ENCODE measurements at regions not wholly inside any gene's neighbourhood (a gene's known extent, or its start where the extent isn't known, plus 50 kb on each side); places are given as distances from the start of the nearest gene placed in this dataset.

DNA sequence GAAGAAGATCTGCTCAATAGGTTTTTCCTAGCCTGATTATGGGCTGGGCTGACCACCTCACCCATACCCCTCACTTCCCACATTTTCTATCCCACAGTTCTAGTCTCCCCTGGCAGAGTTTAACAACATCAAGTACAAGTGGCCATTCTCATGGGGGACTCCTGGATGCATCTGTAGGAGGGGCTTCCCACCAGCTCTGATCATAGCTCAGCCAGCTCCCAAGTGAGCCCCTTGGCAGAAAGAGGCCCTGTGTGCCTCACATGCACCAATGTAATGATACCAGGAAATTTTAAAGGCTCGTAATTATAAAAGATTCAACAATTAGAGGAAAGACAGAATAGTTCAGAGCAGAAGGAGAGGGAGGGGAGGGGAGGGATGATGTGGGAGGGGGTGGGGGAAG, 144.2 kb upstream of the SYT13 start:
- Histone ChIP-seq H3K36me3 (no peaks in the 10 kb centered on the region), H3K9me3 (no peaks in the 10 kb centered on the region), H3K4me1 (no peaks in the 10 kb centered on the region), H3K27ac (no peak overlapping the region), H3K27me3 (peaks cover 49% of the 10 kb centered on the region), H3K4me3 (no peak overlapping the region)
- DNase-seq (ENCODE audit: low spot score in 2 of 2): no peak
- TF ChIP-seq EP300 (IDR thresholded peaks at IDR 0.05): no peak
- no peak for TF ChIP-seq POLR2A (IDR thresholded peaks at IDR 0.05)
- no peak for TF ChIP-seq CTCF (IDR thresholded peaks at IDR 0.05)
- no peak for TF ChIP-seq POLR2AphosphoS5 (IDR thresholded peaks at IDR 0.05)
- 56% methylated on average over 1 of the region's 1 CpG for WGBS

- no peaks in the 10 kb centered on the region for H3K4me1 ChIP-seq
- H3K27ac ChIP-seq: no peak overlapping the region
- H3K4me3 ChIP-seq: no peak overlapping the region
- WGBS: 73% methylated on average over 4 of the region's 4 CpGs
- no peaks in the 10 kb centered on the region for H3K36me3 ChIP-seq
- H3K27me3 ChIP-seq: peaks cover 43% of the 10 kb centered on the region
- no peak for TF ChIP-seq EP300 (IDR thresholded peaks at IDR 0.05)
- no peak for TF ChIP-seq POLR2AphosphoS5 (IDR thresholded peaks at IDR 0.05)
- no peak for TF ChIP-seq POLR2A (IDR thresholded peaks at IDR 0.05)
- TF ChIP-seq CTCF (IDR thresholded peaks at IDR 0.05): no peak
- no peak for DNase-seq (ENCODE audit: low spot score in 2 of 2)
- H3K9me3 ChIP-seq: no peaks in the 10 kb centered on the region
Measured at GRCh38 chr11:45429719-45430118, 143.6 kb upstream of the SYT13 start.

DNA sequence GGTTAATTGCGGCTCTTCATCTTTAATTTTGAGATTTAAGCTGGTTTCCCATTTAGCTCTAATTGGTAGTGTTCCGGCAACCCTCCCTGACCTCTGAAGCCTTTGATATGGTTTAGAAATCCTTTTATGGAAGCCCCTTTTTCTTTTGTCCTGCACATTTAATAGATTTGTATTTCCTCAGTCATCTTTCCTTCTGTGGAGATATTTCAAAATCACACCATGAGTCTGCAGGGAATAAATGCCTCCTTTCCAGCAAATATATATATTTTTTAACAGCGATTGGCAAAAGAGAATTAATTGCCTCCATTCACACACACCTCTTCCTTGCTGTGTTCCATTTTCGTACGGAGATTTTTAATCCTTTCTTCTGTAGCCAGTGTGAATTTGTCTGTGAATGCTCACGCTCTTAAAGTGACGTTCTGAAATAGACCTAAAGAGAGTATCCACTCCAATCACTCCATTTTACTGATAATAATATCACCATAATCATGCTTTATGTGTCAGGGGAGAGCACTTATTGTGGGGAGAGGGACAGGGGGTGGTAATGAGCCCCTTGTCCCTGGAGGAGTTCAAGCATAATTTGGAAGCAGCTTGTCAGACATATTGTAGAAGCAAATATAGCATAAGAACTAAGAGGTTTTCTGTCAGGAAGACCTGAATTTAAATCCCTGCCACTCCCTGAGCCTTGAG, 142.5 kb upstream of the SYT13 start:
- Histone ChIP-seq H3K4me3 (no peak overlapping the region), H3K4me1 (no peaks in the 10 kb centered on the region), H3K27me3 (peaks cover 34% of the 10 kb centered on the region), H3K36me3 (no peaks in the 10 kb centered on the region), H3K27ac (no peak overlapping the region), H3K9me3 (no peaks in the 10 kb centered on the region)
- no peak for TF ChIP-seq POLR2AphosphoS5 (IDR thresholded peaks at IDR 0.05)
- TF ChIP-seq CTCF (IDR thresholded peaks at IDR 0.05): no peak
- TF ChIP-seq EP300 (IDR thresholded peaks at IDR 0.05): no peak
- TF ChIP-seq POLR2A (IDR thresholded peaks at IDR 0.05): no peak
- WGBS: 71% methylated on average over 7 of the region's 7 CpGs
- DNase-seq (ENCODE audit: low spot score in 2 of 2): no peak

- 82% methylated on average over 9 of the region's 9 CpGs for WGBS
Measured at GRCh38 chr11:45428116-45428515, 142.0 kb upstream of the SYT13 start.

More at GRCh38 chr11:45428116-45428515, 142.0 kb upstream of the SYT13 start:
- H3K36me3 ChIP-seq: no peaks in the 10 kb centered on the region
- no peaks in the 10 kb centered on the region for H3K4me1 ChIP-seq
- no peak for DNase-seq (ENCODE audit: low spot score in 2 of 2)
- TF ChIP-seq POLR2AphosphoS5 (IDR thresholded peaks at IDR 0.05) (no peak), EP300 (IDR thresholded peaks at IDR 0.05) (no peak), POLR2A (IDR thresholded peaks at IDR 0.05) (no peak), CTCF (IDR thresholded peaks at IDR 0.05) (no peak)
- H3K27me3 ChIP-seq: peaks cover 29% of the 10 kb centered on the region
- no peaks in the 10 kb centered on the region for H3K9me3 ChIP-seq
- H3K27ac ChIP-seq: no peak overlapping the region
- no peak overlapping the region for H3K4me3 ChIP-seq

All from suprapubic skin (tissue), 4 donors.